ENCODE measurements at regions not wholly inside any gene's neighbourhood (a gene's known extent, or its start where the extent isn't known, plus 50 kb on each side); places are given as distances from the start of the nearest gene placed in this dataset.

GRCh38 chr11:22138264-22138663 is 54.6 kb upstream of the ANO5 start:
- intact Hi-C loops (cut with DNase I; ENCODE audit: low total_unique reads) = no loop called here
- Histone ChIP-seq H3K27me3 (no peaks in the 10 kb centered on the region), H3K4me3 (no peak overlapping the region), H3K4me1 (peaks cover 0 to 12% (median 0%) of the 10 kb centered on the region in 4 donors), H3K36me3 (no peaks in the 10 kb centered on the region), H3K27ac (no peak overlapping the region), H3K9me3 (no peaks in the 10 kb centered on the region)
- DNase-seq = no peak
- TF ChIP-seq CTCF (IDR thresholded peaks at IDR 0.05) = no peak

All from tibial artery (tissue), 4 donors.